ENCODE measurements at regions not wholly inside any gene's neighbourhood (a gene's known extent, or its start where the extent isn't known, plus 50 kb on each side); places are given as distances from the start of the nearest gene placed in this dataset.
"Not testable (repeated sequence)": the region's sequence is repeated elsewhere in the genome, so short reads cannot be mapped to it uniquely, and the experiment has no call there.

GRCh38 chr5:154646745-154647113 lies 108.4 kb upstream of the LARP1 start:
- H3K4me3 ChIP-seq (ENCODE audit: low read depth, low read length) = no peak overlapping the region
- no peak for TF ChIP-seq CTCF (IDR thresholded peaks at IDR 0.05; ENCODE audit: insufficient read depth, low read depth, low read length)
- no peak for DNase-seq (ENCODE audit: low read depth)

- no peak for TF ChIP-seq CTCF (IDR thresholded peaks at IDR 0.05; ENCODE audit: insufficient read depth, low read depth, low read length)
- no peak overlapping the region for H3K4me3 ChIP-seq (ENCODE audit: low read depth, low read length)
- no peak for DNase-seq (ENCODE audit: low read depth)
Measured at GRCh38 chr5:154644745-154645411, 110.3 kb upstream of the LARP1 start.

GRCh38 chr5:154642499-154643245 lies 112.5 kb upstream of the LARP1 start:
- no peak for DNase-seq (ENCODE audit: low read depth)
- H3K4me3 ChIP-seq (ENCODE audit: low read depth, low read length) = no peak overlapping the region
- TF ChIP-seq CTCF (IDR thresholded peaks at IDR 0.05; ENCODE audit: insufficient read depth, low read depth, low read length) = peak; percentile 58

DNA sequence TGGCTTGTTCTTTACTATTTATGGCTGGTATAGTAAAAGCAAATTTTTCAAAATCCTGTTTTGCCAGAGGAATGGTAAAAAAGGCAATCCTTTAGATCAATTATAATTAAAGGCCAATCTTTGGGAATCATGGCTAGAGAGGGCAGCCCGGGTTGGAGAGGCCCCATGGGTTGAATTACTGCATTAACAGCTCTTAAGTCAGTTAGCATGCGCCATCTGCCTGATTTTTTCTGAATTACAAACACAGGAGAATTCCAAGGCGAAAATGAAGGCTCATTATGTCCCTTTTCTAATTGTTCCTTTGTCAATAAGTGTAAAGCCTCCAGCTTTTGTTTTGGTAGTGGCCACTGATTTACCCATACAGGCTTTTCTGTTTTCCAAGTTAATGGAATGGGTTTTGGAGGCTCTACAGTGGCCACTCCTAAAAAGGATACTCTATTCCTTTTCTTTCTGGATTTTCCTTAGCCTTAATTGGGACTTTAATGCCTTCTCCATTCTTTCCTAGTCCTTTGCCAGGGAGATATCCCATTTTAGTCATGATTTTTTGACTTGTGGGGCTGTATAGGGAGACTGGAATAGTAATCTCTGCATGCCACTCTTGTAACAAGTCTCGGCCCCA lies 114.9 kb upstream of the LARP1 start:
- peak; percentile 45 for TF ChIP-seq CTCF (IDR thresholded peaks at IDR 0.05; ENCODE audit: insufficient read depth, low read depth, low read length)

GRCh38 chr5:154636786-154637185 lies 118.4 kb upstream of the LARP1 start:
- not testable (repeated sequence) for H3K4me3 ChIP-seq (ENCODE audit: low read depth, low read length); DNase-seq (ENCODE audit: low read depth)

More for the DNA sequence above, 114.9 kb upstream of the LARP1 start:
- H3K4me3 ChIP-seq (ENCODE audit: low read depth, low read length); DNase-seq (ENCODE audit: low read depth): not testable (repeated sequence)

- H3K4me3 ChIP-seq (ENCODE audit: low read depth, low read length); DNase-seq (ENCODE audit: low read depth): not testable (repeated sequence)
Measured at GRCh38 chr5:154636271-154636670, 118.9 kb upstream of the LARP1 start.

DNA sequence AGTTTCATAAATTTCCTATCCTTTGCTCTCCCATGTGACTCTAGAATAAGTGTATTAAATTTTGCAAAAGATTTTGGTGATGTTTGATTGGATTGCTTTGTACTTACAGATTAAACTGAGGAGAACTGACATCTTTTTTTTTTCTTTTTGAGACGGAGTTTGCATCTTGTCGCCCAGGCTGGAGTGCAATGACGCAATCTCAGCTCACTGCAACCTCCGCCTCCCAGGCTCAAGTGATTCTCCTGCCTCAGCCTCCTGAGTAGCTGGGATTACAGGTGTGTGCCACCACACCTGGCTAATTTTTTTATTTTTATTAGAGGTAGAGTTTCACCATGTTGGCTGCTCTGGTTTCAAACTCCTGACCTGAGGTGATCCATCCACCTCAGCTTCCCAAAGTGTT lies 121.4 kb upstream of the LARP1 start:
- DNase-seq (ENCODE audit: low read depth); H3K4me3 ChIP-seq (ENCODE audit: low read depth, low read length): not testable (repeated sequence)

GRCh38 chr5:154631141-154631540 lies 124.0 kb upstream of the LARP1 start:
- H3K4me3 ChIP-seq (ENCODE audit: low read depth, low read length) = no peak overlapping the region
- no peak for DNase-seq (ENCODE audit: low read depth)
- no peak for TF ChIP-seq CTCF (IDR thresholded peaks at IDR 0.05; ENCODE audit: insufficient read depth, low read depth, low read length)
